GM18502 (cell line): ENCODE measurements at regions not wholly inside any gene's neighbourhood (a gene's known extent, or its start where the extent isn't known, plus 50 kb on each side); places are given as distances from the start of the nearest gene placed in this dataset.
"Not testable (repeated sequence)": the region's sequence is repeated elsewhere in the genome, so short reads cannot be mapped to it uniquely, and the experiment has no call there.

ENCODE experiments used
- ATAC-seq: cut with Tn5 transposase; IDR thresholded peaks from one replicate; pipeline ENCODE4 v1.9.1; 2021; ENCODE audit warnings: mild to moderate bottlenecking; ENCODE audit not compliant: unreplicated experiment, poor library complexity

- no peak for ATAC-seq
Observed at GRCh38 chr14:56417173-56417572, 162.4 kb upstream of the TMEM260 start.

DNA sequence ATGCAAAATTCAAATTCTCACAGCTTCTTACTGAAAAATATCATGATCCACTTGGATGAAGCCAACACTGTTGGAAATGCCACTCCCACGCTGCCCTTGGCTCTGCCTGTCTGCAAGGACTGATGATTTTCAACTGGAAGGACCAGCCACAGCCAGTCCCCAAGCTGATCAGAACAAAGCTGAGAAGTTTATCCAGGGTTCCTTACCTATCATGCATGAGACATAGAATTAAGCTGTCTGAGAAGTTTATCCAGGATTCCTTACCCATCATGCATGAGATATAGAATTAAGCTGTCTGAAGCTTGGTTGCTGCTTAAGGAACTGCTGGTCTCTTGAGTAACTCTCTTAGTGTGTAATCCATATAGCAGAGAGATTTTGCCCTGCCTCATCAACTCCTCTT, 159.8 kb upstream of the TMEM260 start:
- ATAC-seq, result no peak

DNA sequence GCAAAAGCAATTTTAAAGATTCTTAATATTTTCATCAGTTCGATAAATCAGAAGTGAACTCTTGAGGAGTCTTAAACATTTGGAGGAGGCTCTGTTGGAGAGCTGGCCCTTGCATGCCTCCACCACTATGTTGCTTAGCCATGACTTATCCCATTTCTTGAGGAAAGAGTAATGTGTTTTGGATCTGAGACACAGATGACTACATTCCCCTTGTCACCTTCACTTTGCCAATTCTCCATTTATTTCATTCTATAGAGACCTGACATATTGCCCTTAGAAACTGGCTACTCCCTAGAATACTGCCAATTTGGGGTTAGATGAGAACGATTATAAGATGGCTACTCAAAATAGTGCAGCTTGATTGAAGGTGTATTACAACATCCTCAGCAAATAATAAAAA, 157.4 kb upstream of the TMEM260 start:
- ATAC-seq, result no peak

DNA sequence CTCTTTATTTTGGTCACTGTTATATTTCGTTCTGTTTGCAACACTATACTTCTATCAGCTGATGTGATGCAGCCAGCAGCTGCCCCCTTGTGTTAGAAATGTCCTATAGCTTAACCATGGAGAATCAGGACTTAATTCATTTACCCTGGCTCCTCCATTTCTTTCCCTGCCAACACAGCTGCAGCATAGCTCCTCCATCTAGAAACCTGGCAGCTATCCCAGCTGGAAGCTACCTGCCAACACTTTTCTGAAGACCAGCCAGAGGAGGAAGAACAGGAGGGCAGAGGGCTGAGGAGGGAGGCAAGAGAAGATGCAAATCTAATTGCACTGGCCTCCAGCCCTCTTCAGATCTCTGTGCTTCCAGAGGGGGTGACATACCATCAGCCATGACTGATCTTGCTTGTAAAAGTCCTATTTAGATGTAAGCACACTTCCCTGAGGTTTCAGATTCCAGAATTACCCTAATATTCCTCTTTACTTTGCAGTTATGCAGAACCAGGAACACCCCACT, 156.8 kb upstream of the TMEM260 start:
- no peak for ATAC-seq

GRCh38 chr14:56423544-56423943, 156.1 kb upstream of the TMEM260 start:
- no peak for ATAC-seq

GRCh38 chr14:56431013-56431412, 148.6 kb upstream of the TMEM260 start:
- no peak for ATAC-seq

- ATAC-seq, result no peak
Observed at GRCh38 chr14:56449670-56450213, 129.9 kb upstream of the TMEM260 start.

- no peak for ATAC-seq
Observed at GRCh38 chr14:56452940-56453339, 126.7 kb upstream of the TMEM260 start.

GRCh38 chr14:56454680-56455079, 124.9 kb upstream of the TMEM260 start:
- not testable (repeated sequence) for ATAC-seq

DNA sequence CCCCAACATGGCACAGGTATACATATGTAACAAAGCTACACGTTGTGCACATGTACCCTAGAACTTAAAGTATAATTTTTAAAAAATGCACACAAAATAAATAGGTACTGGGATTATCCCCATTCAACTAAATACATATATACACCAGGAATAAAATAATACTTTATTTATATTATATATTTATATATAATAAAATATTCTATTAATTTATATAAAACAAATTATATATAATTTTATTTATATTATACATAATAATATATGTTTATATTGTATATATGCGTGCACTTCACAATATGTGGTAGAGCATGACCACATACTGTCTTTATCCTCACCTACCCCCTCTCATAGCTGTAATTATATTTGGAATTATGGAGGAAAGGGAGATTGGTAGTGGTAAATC, 119.1 kb upstream of the TMEM260 start:
- ATAC-seq, result no peak

DNA sequence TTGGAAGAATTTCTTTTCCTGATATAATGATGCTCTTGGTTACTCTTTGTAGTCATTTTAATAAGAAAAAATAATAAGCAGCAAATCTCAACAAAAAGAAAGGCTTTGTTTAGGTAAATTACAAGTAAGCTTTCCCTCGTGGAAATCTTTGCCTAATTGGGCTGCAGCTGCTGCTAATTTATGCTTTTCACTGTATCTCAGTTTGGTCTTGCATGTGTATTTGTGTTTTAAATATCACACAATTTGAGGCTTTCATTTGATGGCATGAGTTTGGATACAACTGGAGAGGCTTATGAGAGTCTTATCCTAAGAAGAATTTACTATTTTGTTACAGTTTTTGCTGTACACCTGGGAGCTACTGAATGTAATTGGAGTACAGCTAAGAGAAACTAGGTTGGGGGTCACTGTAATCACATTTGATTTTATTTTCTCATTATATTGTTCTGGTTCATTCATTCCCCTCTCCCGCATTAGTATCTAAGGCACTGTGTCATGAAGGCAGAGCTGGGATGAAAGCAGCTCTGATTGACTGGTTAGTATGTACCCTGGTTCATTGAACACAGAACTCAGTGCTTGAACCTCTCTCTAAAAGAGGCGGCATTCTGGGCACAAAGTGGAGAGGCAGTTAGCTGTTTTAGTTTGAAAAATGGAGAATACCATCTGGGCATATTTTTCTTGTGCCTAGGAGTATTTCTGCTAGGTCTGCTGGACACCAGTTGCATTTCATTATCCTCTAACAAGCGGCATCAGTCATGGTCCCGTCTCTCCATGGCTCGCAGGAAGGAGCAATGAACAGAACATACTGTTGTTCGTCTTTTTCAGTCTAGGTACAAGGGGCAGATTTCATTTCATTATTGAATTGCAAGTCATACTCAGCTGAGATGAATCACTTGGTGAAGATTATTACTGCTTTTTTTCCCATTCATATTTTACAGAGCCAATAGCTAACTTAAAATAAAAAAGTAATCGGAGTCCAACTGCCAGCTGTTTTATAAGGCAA, 118.0 kb upstream of the TMEM260 start:
- ATAC-seq, result no peak

DNA sequence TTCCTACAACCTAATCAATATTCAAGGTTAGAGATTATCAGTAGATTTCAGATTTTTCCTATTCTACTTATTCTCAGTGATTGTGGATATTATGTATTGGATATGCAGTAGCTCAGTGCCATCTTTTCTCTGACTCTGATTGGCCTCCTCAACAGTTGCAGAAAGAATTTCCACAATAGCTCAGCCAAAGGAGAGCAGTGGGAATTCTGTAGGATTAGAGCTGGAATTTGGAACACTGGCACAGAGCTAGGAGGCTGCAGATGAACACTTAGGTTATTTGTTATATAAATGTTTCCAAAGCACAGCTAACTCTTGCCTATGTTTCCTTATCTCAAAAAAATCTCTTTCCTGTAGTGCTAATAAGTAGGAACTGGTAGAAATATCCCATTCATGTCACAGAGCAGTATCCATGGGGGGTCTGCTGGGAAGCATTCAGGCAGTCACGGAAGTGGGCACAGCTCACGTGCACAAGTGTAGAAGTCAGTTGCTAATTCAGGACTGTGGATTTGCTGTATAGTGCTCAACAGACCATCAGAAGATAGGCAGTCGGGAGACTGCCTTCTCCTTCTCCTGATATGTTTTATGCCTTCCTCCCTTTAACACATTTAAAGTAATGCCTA, 116.2 kb upstream of the TMEM260 start:
- ATAC-seq, result no peak

GRCh38 chr14:56471056-56471455, 108.5 kb upstream of the TMEM260 start:
- ATAC-seq, result no peak

DNA sequence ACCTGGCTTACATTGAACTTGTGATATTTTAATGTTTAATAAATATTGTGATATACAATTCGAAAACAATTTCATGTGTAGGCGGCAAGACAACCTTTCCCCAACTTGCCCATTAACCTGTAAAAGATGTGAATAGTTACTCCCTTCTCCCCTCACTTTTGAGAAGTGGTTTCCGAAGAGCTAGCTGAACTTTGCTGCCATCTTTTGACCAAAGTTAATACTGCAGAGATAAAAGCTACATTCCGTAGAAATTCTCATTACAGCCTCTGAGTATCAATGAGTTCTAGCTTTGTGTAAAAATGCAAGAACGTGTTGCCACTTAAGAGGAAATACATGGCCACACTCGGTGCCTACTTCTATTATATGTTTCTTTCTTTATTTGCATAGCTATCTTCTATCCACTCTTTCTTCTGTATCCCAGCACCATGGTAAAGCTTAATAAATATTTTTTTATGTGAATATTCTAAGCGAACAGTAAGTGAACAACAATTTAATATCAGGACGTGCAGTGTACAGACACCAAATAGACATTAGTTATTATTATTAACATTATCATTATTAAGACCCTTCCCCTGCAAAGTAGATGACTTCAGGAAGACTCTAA, 105.1 kb upstream of the TMEM260 start:
- ATAC-seq, result peak; percentile 53

GRCh38 chr14:56482310-56482911, 97.2 kb upstream of the TMEM260 start:
- ATAC-seq, result no peak

DNA sequence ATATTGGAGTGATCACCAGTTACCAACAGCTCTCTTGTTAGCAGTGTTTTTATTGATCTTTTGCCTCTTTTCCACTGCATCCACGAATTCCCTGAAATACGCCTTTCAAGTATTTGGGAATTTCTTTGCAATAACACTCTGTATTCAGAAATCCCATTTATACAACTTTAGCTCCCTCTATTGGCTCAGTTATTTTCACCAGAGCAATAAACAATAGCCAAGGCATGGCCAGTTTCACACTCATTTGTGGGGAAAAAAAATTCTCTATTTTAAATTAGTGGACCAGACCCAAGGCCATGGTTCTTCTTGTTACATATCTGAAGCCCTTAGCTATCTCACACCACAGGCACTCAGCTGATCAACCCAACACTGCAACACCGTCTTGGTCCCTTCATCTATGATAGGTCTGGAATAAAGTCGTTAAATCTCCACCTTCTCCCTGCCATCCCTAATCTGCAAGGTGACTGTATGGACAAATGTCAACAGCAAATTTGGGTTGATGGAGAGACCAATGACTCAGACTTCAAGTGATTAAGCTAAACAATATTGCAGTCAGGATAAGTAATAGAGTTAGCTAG, 92.4 kb upstream of the TMEM260 start:
- ATAC-seq, result no peak

GRCh38 chr14:56487761-56488160, 91.8 kb upstream of the TMEM260 start:
- ATAC-seq, result no peak

DNA sequence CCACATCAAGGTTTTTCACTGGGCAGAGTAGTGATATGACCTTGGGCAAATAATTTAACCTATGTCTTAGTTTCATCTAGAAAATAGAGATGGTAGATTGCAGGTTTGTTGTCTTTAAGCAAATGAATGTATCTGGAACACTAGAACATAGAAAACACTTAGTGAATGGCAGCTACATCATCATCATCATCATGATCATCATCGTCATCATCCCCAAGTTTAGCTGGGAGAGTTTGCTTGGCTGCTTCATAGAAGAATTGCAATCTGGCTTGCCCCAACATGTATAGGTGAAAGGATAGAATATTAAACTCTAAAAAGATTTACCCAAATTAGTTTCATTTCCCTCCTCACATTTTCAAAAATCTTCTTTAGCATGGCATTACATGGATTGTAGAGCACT, 91.3 kb upstream of the TMEM260 start:
- no peak for ATAC-seq

- ATAC-seq, result no peak
Observed at GRCh38 chr14:56490379-56490778, 89.2 kb upstream of the TMEM260 start.
